ENCODE measurements at regions not wholly inside any gene's neighbourhood (a gene's known extent, or its start where the extent isn't known, plus 50 kb on each side); places are given as distances from the start of the nearest gene placed in this dataset.

DNA sequence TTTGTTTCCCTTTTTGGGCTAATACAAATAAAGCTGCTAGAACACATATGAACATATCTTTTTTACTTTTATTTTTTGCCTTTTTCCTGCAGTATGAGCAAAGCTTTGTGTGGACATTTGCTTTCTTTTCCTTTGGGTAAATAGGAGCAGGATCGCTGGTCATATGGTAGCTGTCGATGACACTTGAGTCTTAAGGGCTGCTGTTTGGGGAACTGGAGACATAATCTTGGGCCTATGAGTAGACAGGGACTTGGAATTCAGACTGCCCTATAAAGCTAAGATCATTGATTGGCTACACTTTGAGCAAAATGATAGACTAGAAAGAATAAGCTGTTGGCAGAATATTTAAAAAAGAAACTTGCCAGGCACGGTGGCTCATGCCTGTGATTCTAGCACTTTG, 60.9 kb upstream of the ABL1 start:
- Histone ChIP-seq H3K4me3 (ENCODE audit: insufficient read depth, low read depth, low read length) (no peak overlapping the region), H3K27me3 (ENCODE audit: control insufficient read depth, insufficient read depth, low read length) (no peaks in the 10 kb centered on the region), H3K36me3 (replicated peaks; ENCODE audit: control insufficient read depth, insufficient read depth, low read length) (no peaks in the 10 kb centered on the region)
- DNase-seq = no peak

DNA sequence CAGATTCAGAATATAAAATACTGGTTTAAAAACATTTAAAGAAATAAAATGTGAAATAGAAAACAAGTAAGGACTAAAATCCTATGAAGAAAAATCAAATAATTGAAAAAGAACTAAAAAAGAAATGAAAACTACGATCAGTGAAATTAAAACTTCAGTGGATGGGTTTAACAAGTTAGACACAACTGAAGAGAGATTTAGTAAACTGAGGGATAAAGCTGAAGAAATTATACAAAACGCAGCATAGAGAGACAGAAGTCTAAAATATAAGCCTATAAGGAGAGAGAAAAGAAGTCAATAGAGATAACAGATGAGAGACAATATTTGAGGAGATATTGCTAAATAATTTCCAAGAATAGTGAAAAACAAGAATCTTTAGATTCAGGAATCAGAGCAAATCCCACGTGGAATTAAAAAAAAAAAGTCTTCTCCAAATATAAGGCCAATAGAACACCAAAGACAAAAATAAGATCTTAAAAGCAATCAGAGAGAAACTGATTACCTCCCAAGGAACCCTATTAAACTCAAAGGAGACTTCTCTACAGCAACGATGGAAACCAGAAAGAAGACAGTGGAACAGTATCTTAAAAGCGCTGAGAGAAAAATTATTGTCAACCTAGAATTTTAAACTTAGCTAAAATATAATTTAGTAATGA, 59.6 kb upstream of the ABL1 start:
- no peak for DNase-seq
- no peak overlapping the region for H3K4me3 ChIP-seq (ENCODE audit: insufficient read depth, low read depth, low read length)
- no peaks in the 10 kb centered on the region for H3K27me3 ChIP-seq (ENCODE audit: control insufficient read depth, insufficient read depth, low read length)
- no peaks in the 10 kb centered on the region for H3K36me3 ChIP-seq (replicated peaks; ENCODE audit: control insufficient read depth, insufficient read depth, low read length)

DNA sequence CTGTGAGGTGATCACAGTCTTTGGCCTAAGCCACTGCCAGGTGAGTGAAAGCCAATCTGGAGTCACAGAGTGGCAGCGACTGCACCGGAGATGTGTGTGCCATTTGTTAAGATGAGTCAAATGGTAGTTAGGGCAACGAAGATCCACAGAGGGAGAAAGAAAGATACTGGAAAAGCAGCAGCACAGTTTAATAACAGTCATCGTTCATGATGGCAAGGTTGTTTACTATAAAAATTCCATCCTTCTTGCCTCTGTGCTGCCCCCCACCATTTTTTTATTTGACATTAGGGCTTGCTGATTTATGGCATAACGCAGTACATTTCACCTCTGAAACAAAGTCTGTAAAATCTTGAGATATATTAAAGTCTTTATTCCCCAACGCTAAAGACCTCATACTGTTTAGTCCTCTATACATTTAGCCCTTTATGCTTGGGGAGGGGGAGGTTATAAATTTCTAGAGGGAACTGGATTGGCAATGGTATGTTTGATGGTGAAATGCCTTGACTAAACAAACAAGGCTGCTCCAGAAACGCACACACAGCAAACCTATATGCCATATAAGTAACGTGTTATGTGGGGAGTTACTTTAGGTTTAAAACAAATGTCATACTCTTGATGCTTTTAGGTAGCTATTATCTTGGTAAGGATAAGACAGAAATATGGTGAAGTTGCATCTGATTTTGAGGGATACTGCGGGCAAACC, 55.8 kb upstream of the ABL1 start:
- no peaks in the 10 kb centered on the region for H3K36me3 ChIP-seq (replicated peaks; ENCODE audit: control insufficient read depth, insufficient read depth, low read length)
- no peaks in the 10 kb centered on the region for H3K27me3 ChIP-seq (ENCODE audit: control insufficient read depth, insufficient read depth, low read length)
- H3K4me3 ChIP-seq (ENCODE audit: insufficient read depth, low read depth, low read length) = no peak overlapping the region
- DNase-seq = no peak

DNA sequence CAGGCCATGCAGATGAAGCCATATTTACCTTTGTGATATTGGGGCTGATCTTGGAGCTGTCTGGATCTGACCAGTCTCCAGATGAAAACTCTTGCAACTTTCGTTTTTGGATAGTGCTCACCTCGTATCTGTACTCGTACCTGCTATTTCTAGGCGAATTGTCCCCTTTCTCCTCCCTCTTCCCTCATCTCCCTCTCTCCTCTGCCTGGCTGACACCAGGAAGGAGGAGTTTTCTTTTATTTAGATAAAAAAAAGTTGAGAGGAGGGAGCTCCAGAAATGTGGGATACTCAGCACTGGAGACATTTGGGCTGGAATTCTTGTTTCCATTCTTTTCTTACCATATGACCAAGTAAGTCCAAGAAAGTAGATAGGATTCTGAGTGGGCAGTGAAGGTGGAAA, 54.6 kb upstream of the ABL1 start:
- DNase-seq = no peak
- H3K27me3 ChIP-seq (ENCODE audit: control insufficient read depth, insufficient read depth, low read length) = no peaks in the 10 kb centered on the region
- H3K36me3 ChIP-seq (replicated peaks; ENCODE audit: control insufficient read depth, insufficient read depth, low read length) = no peaks in the 10 kb centered on the region
- no peak overlapping the region for H3K4me3 ChIP-seq (ENCODE audit: insufficient read depth, low read depth, low read length)

DNA sequence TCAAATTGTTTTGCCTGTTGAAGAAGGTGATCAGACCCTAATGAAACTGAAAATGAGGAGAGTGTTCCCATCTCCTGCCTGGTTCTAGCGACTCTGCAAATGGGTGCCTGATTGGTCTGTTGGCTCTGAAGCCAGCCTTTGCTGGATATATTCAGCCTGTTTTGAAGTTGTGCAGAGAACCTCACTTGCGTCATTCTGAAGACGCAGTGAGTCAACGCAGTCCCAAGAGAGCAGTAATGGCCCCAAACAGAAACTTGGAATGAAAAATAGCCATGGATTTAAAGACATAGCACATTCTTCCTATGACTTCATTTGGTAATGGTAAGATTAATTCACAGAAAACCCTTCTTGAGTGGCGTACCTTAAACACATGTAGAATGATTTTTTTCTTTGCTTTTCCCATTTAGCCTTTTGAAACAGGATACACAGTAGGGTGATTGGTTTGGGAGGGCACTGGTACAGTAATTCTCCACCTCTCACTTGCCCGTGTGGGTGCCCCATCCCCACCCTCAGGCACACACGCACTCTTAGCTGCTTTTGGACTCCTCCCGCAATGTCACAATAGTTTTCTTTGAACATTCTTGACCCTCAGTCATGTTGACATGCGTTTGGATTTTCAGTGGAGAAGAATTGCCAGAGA, 54.1 kb upstream of the ABL1 start:
- no peak for DNase-seq
- no peak overlapping the region for H3K4me3 ChIP-seq (ENCODE audit: insufficient read depth, low read depth, low read length)
- no peaks in the 10 kb centered on the region for H3K36me3 ChIP-seq (replicated peaks; ENCODE audit: control insufficient read depth, insufficient read depth, low read length)
- H3K27me3 ChIP-seq (ENCODE audit: control insufficient read depth, insufficient read depth, low read length) = no peaks in the 10 kb centered on the region

DNA sequence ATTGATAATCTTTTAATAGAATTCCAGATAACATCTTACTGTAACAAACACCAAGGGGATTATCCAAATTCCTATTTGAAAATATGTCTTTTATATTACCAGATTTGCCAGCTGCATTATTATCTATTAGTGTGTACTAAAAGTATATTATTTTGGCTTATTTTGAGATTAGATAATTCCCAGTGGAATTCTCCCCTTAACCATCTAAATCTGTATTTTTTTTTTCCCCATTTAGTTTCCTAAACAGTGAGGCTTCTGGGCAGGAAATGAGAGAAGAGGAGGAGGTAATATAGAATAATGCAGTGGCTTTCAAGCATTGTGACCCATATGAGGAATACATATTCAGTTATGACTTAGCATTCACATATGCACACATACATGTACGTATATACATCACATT, 53.5 kb upstream of the ABL1 start:
- H3K4me3 ChIP-seq (ENCODE audit: insufficient read depth, low read depth, low read length) = no peak overlapping the region

DNA sequence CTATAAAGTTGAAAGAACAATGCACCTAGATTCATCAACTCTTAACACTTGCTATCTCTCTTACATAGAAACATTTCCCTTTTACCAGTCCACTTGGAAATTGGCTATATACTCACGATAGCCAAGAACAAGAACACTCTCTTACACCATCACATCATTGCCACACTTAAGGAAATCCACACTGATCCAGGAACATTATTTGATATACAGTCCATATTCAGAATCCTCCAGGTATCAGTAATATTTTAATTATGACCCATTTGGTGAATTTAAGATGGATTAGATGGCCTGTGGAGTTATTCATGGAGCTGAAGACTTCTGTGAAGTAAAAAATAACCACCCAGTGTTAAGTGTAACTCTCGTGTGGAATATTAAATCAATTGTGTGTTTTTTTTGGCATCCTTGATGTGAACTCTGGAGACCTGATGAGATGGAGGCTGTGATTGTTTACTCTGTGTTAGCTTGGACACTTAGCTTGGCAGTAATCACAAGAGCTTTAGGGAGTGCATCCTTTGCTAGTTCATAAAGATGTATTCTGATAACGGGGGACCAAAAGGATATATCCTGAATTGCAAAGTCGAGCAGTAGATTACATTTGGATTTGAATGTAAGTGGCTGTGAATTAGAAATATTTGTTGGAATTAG, 52.0 kb upstream of the ABL1 start:
- H3K36me3 ChIP-seq (replicated peaks; ENCODE audit: control insufficient read depth, insufficient read depth, low read length) = no peaks in the 10 kb centered on the region
- no peak overlapping the region for H3K4me3 ChIP-seq (ENCODE audit: insufficient read depth, low read depth, low read length)
- no peaks in the 10 kb centered on the region for H3K27me3 ChIP-seq (ENCODE audit: control insufficient read depth, insufficient read depth, low read length)
- DNase-seq = no peak

More for the DNA sequence above, 53.5 kb upstream of the ABL1 start:
- H3K36me3 ChIP-seq (replicated peaks; ENCODE audit: control insufficient read depth, insufficient read depth, low read length) = no peaks in the 10 kb centered on the region
- no peak for DNase-seq
- no peaks in the 10 kb centered on the region for H3K27me3 ChIP-seq (ENCODE audit: control insufficient read depth, insufficient read depth, low read length)

DNA sequence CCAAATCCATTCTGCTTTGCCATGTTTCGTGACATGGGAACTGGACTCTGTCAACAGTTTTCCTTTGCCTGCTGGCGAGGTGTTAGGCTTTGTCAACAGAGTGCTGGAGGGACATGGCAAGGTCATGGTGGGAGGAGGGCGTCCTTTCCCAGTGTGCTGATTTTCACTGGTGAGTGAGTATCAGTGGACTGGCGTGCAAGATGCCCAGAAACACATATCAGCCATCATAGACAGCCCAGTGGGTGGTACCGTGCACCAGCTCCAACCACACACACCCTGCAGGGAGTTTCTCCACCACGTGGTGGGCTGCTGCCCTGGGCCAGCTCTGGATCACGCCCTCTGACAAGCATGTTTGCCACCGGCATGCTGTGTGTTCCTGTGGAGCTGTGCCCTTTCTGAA, 50.0 kb upstream of the ABL1 start:
- Histone ChIP-seq H3K4me3 (ENCODE audit: insufficient read depth, low read depth, low read length) (no peak overlapping the region), H3K36me3 (replicated peaks; ENCODE audit: control insufficient read depth, insufficient read depth, low read length) (no peaks in the 10 kb centered on the region), H3K27me3 (ENCODE audit: control insufficient read depth, insufficient read depth, low read length) (no peaks in the 10 kb centered on the region)
- no peak for DNase-seq
